Testis (tissue), 2 donors: ENCODE measurements at regions not wholly inside any gene's neighbourhood (a gene's known extent, or its start where the extent isn't known, plus 50 kb on each side); places are given as distances from the start of the nearest gene placed in this dataset.

Source experiments
- DNase-seq: peaks from one replicate; pipeline ENCODE4 v3.0.0-alpha.2; 2019
- H3K27ac ChIP-seq, 2 donors: fragments of 200-600 bp; sonication (generic); one replicate each; pipeline ENCODE4 v1.5.1; 2019
- H3K27me3 ChIP-seq: fragments of 200-600 bp; sonication (generic); one replicate; pipeline ENCODE4 v1.5.1; 2019
- H3K36me3 ChIP-seq: fragments of 200-600 bp; sonication (generic); one replicate; pipeline ENCODE4 v1.5.1; 2017; ENCODE audit warnings: low read depth; ENCODE audit errors: missing control alignments
- H3K4me1 ChIP-seq: fragments of 200-600 bp; sonication (generic); one replicate; pipeline ENCODE4 v1.5.1; 2019
- H3K4me3 ChIP-seq, 2 donors: fragments of 200-600 bp; sonication (generic); one replicate each; pipeline ENCODE4 v1.5.1; 2017 to 2019
- H3K9me3 ChIP-seq: fragments of 200-600 bp; sonication (generic); one replicate; pipeline ENCODE4 v1.5.1; 2017
- CTCF ChIP-seq, 3 experiments: fragments of 450-650 bp in 2 of 3; fragments of 200-600 bp in 1 of 3; sonication (generic) in 1 of 3; IDR thresholded peaks; one replicate each; pipeline ENCODE4 v1.5.1; 2016 to 2019; ENCODE audit warnings: antibody characterized with exemption in 3 of 3, mild to moderate bottlenecking in 2 of 3, moderate library complexity in 1 of 3
- POLR2A ChIP-seq: fragments of 450-650 bp; IDR thresholded peaks from one replicate; pipeline ENCODE4 v1.6.1; 2017; ENCODE audit warnings: antibody characterized with exemption, mild to moderate bottlenecking, moderate library complexity
- WGBS, 2 donors: methylation state at CpG; one replicate each; pipeline ENCODE4 v1.1.5; 2018; 5-methylcytosine and 5-hydroxymethylcytosine counted together
- intact Hi-C: fragments of 100-400 bp; cut with DNase I; formaldehyde crosslinking; loops from one replicate; pipeline ENCODE4 v1.15.1; 2023; ENCODE audit warnings: low total_unique reads

GRCh38 chr11:70630816-70631623, 232.7 kb downstream of the CTTN start:
- TF ChIP-seq CTCF (IDR thresholded peaks at IDR 0.05): no peak
- no peak for TF ChIP-seq POLR2A
- intact Hi-C loops: no loop called here
- WGBS, 2 donors: 84 to 88% methylated on average over 16 to 20 of the region's 20 CpGs
- Histone ChIP-seq H3K27me3 (no peaks in the 10 kb centered on the region), H3K4me3 (no peak overlapping the region), H3K9me3 (no peaks in the 10 kb centered on the region), H3K36me3 (no peaks in the 10 kb centered on the region), H3K27ac (no peak overlapping the region), H3K4me1 (peaks cover 4% of the 10 kb centered on the region)
- DNase-seq: peak; percentile 34

- DNase-seq: no peak
- no peaks in the 10 kb centered on the region for H3K9me3 ChIP-seq
These were observed 233.3 kb downstream of the CTTN start for GRCh38 chr11:70631624-70632047.

GRCh38 chr11:70633610-70634009, 235.3 kb downstream of the CTTN start:
- Histone ChIP-seq H3K27ac (no peak overlapping the region), H3K4me3 (no peak overlapping the region), H3K27me3 (no peaks in the 10 kb centered on the region), H3K9me3 (no peaks in the 10 kb centered on the region), H3K36me3 (no peaks in the 10 kb centered on the region), H3K4me1 (peaks cover 1% of the 10 kb centered on the region)
- no peak for TF ChIP-seq CTCF (IDR thresholded peaks at IDR 0.05)
- WGBS, 2 donors: 82 to 86% methylated on average over 4 to 7 of the region's 7 CpGs
- DNase-seq: no peak
- intact Hi-C loops: no loop called here

More at GRCh38 chr11:70631624-70632047, 233.3 kb downstream of the CTTN start:
- no peaks in the 10 kb centered on the region for H3K27me3 ChIP-seq
- TF ChIP-seq CTCF (IDR thresholded peaks at IDR 0.05) (no peak), POLR2A (no peak)
- intact Hi-C loops: no loop called here
- no peak overlapping the region for H3K4me3 ChIP-seq
- no peak overlapping the region for H3K27ac ChIP-seq
- no peaks in the 10 kb centered on the region for H3K36me3 ChIP-seq
- WGBS, 2 donors: 55 to 73% methylated on average over 12 to 13 of the region's 13 CpGs
- peaks cover 4% of the 10 kb centered on the region for H3K4me1 ChIP-seq

- Histone ChIP-seq H3K4me1 (no peaks in the 10 kb centered on the region), H3K4me3 (no peak overlapping the region), H3K27me3 (no peaks in the 10 kb centered on the region), H3K9me3 (no peaks in the 10 kb centered on the region), H3K36me3 (no peaks in the 10 kb centered on the region), H3K27ac (no peak overlapping the region)
- DNase-seq: no peak
- TF ChIP-seq CTCF (IDR thresholded peaks at IDR 0.05): no peak
- no peak for TF ChIP-seq POLR2A
- intact Hi-C loops: no loop called here
- WGBS, 2 donors: 83 to 89% methylated on average over 10 of the region's 10 CpGs
These were observed 238.3 kb downstream of the CTTN start for GRCh38 chr11:70636659-70637058.
